DOHH2 (cell line): ENCODE measurements at regions not wholly inside any gene's neighbourhood (a gene's known extent, or its start where the extent isn't known, plus 50 kb on each side); places are given as distances from the start of the nearest gene placed in this dataset.

Experiments
- H3F3A ChIP-seq: fragments of 200-600 bp; sonication (generic), shearing (Covaris generic); 2 replicates; pipeline ENCODE4 v1.6.0; 2016; ENCODE audit warnings: antibody characterized with exemption, mild to moderate bottlenecking; ENCODE audit not compliant: control insufficient read depth, insufficient read depth
- H3K27ac ChIP-seq: fragments of 200-600 bp; sonication (generic); 2 replicates; pipeline ENCODE4 v1.5.1; 2014; ENCODE audit warnings: low read depth, mild to moderate bottlenecking, low read length, moderate library complexity
- H3K27me3 ChIP-seq: fragments of 200-600 bp; sonication (generic); 2 replicates; pipeline ENCODE4 v1.6.1; 2014; ENCODE audit warnings: mild to moderate bottlenecking, low read length, mixed read lengths; ENCODE audit not compliant: control insufficient read depth
- H3K36me3 ChIP-seq: fragments of 200-600 bp; sonication (generic); 2 replicates; pipeline ENCODE4 v1.6.1; 2014; ENCODE audit warnings: mild to moderate bottlenecking, low read length, moderate library complexity, mixed read lengths; ENCODE audit not compliant: control insufficient read depth
- H3K4me1 ChIP-seq: fragments of 200-600 bp; sonication (generic); 2 replicates; pipeline ENCODE4 v1.6.1; 2014; ENCODE audit warnings: mild to moderate bottlenecking, low read length, mixed read lengths; ENCODE audit not compliant: control insufficient read depth
- H3K4me2 ChIP-seq: fragments of 200-600 bp; sonication (generic); 2 replicates; pipeline ENCODE4 v1.6.0; 2014; ENCODE audit warnings: mild to moderate bottlenecking, low read length, moderate library complexity
- H3K4me3 ChIP-seq: fragments of 200-600 bp; sonication (generic); 2 replicates; pipeline ENCODE4 v1.5.1; 2014; ENCODE audit warnings: mild to moderate bottlenecking, low read length, mixed read lengths
- H3K79me2 ChIP-seq: fragments of 200-600 bp; sonication (generic); 2 replicates; pipeline ENCODE4 v1.6.1; 2014; ENCODE audit warnings: mild to moderate bottlenecking, low read length, mixed read lengths; ENCODE audit not compliant: control insufficient read depth
- H3K9me2 ChIP-seq: fragments of 200-600 bp; sonication (generic); replicated peaks from 2 replicates; pipeline ENCODE4 v1.6.1; 2014; ENCODE audit warnings: mild to moderate bottlenecking, low read length, mixed read lengths; ENCODE audit not compliant: control insufficient read depth
- H3K9me3 ChIP-seq: fragments of 200-600 bp; sonication (generic); 2 replicates; pipeline ENCODE4 v1.6.1; 2014; ENCODE audit warnings: antibody characterized with exemption, low read length, mixed read lengths; ENCODE audit not compliant: control insufficient read depth, insufficient read depth
- H4K20me1 ChIP-seq: fragments of 200-600 bp; sonication (generic); 2 replicates; pipeline ENCODE4 v1.6.0; 2014; ENCODE audit warnings: low read depth, mild to moderate bottlenecking, antibody characterized with exemption, low read length, moderate library complexity; ENCODE audit not compliant: control insufficient read depth, insufficient read depth
- CTCF ChIP-seq: fragments of 200-600 bp; sonication (generic); IDR thresholded peaks from one replicate; pipeline ENCODE4 v1.5.1; 2014; ENCODE audit warnings: antibody characterized with exemption, mild to moderate bottlenecking, low read depth, low read length; ENCODE audit not compliant: poor library complexity, severe bottlenecking
- EZH2phosphoT487 ChIP-seq: fragments of 200-600 bp; sonication (generic); IDR thresholded peaks from 2 replicates; pipeline ENCODE4 v1.6.1; 2017; ENCODE audit warnings: borderline replicate concordance, mild to moderate bottlenecking, antibody characterized with exemption, low read length, moderate library complexity, mixed read lengths

DNA sequence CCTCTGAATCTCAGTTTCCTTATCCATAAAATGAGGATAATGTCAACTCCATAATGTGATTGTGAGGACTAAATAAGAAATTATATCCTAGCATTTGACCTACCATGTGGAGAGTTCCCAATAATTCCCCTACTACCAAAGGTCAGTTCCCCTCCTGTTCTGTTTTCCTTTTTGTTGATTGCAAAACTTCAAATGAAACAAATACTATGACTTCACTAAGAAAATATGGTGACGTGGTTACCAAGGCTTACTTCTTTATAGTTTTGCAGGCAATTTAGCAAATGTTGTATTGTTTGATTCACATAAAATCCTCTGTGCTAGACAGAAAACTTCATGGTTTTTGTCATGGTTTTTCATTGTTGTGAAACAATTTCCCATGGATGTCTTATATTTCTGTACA is 153.8 kb upstream of the RORA start:
- no peaks in the 10 kb centered on the region for H4K20me1 ChIP-seq
- no peaks in the 10 kb centered on the region for H3K4me1 ChIP-seq
- H3K4me3 ChIP-seq, result no peak overlapping the region
- H3K79me2 ChIP-seq, result no peaks in the 10 kb centered on the region
- no peak for TF ChIP-seq EZH2phosphoT487
- TF ChIP-seq CTCF, result no peak
- H3F3A ChIP-seq, result no peaks in the 10 kb centered on the region
- no peaks in the 10 kb centered on the region for H3K27me3 ChIP-seq
- H3K9me2 ChIP-seq, result no peaks in the 10 kb centered on the region
- H3K36me3 ChIP-seq, result no peaks in the 10 kb centered on the region
- H3K27ac ChIP-seq, result no peak overlapping the region
- H3K9me3 ChIP-seq, result peaks cover 10% of the 10 kb centered on the region
- H3K4me2 ChIP-seq, result no peak overlapping the region

GRCh38 chr15:61381501-61381900 is 152.4 kb upstream of the RORA start:
- no peak overlapping the region for H3K4me2 ChIP-seq
- no peaks in the 10 kb centered on the region for H3K9me2 ChIP-seq
- no peaks in the 10 kb centered on the region for H3K27me3 ChIP-seq
- no peaks in the 10 kb centered on the region for H3F3A ChIP-seq
- no peaks in the 10 kb centered on the region for H3K4me1 ChIP-seq
- H3K27ac ChIP-seq, result no peak overlapping the region
- no peak overlapping the region for H3K4me3 ChIP-seq
- no peaks in the 10 kb centered on the region for H4K20me1 ChIP-seq
- H3K36me3 ChIP-seq, result no peaks in the 10 kb centered on the region
- H3K9me3 ChIP-seq, result no peaks in the 10 kb centered on the region
- no peaks in the 10 kb centered on the region for H3K79me2 ChIP-seq
- no peak for TF ChIP-seq CTCF
- no peak for TF ChIP-seq EZH2phosphoT487

DNA sequence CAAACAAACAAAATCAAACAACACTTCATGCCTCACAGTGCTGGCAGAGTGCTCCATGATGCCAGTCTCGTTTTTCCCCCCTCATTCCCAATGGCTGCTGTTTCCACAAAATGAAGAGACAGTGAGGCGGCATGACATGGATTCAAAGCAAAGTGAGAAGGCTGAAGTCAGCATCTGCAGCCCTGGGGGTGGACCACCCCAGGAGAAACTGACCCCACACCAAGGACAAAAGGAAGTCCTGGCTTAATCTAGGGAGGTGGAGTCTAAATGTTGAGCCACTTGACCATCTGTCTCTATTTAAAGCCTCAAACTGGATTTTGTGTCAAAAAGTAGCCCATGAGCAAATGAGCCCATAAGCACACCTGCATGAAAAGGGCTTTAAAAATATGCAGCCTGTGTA is 151.2 kb upstream of the RORA start:
- Histone ChIP-seq H3K9me3 (no peaks in the 10 kb centered on the region), H3K4me3 (no peak overlapping the region), H3F3A (no peaks in the 10 kb centered on the region), H3K27ac (no peak overlapping the region), H3K36me3 (no peaks in the 10 kb centered on the region), H3K27me3 (no peaks in the 10 kb centered on the region), H3K4me1 (no peaks in the 10 kb centered on the region), H3K4me2 (no peak overlapping the region), H4K20me1 (no peaks in the 10 kb centered on the region), H3K9me2 (no peaks in the 10 kb centered on the region), H3K79me2 (no peaks in the 10 kb centered on the region)
- TF ChIP-seq EZH2phosphoT487, result no peak
- no peak for TF ChIP-seq CTCF

- no peak overlapping the region for H3K27ac ChIP-seq
- no peak overlapping the region for H3K4me3 ChIP-seq
- no peaks in the 10 kb centered on the region for H3K36me3 ChIP-seq
- no peaks in the 10 kb centered on the region for H3K27me3 ChIP-seq
- no peaks in the 10 kb centered on the region for H3K79me2 ChIP-seq
- no peaks in the 10 kb centered on the region for H4K20me1 ChIP-seq
- H3K4me2 ChIP-seq, result no peak overlapping the region
- H3K9me2 ChIP-seq, result no peaks in the 10 kb centered on the region
- H3K4me1 ChIP-seq, result no peaks in the 10 kb centered on the region
- no peaks in the 10 kb centered on the region for H3F3A ChIP-seq
- TF ChIP-seq CTCF (no peak), EZH2phosphoT487 (no peak)
- no peaks in the 10 kb centered on the region for H3K9me3 ChIP-seq
These were observed 149.9 kb upstream of the RORA start for GRCh38 chr15:61379005-61379404.
